ENCODE measurements at regions not wholly inside any gene's neighbourhood (a gene's known extent, or its start where the extent isn't known, plus 50 kb on each side); places are given as distances from the start of the nearest gene placed in this dataset.

DNA sequence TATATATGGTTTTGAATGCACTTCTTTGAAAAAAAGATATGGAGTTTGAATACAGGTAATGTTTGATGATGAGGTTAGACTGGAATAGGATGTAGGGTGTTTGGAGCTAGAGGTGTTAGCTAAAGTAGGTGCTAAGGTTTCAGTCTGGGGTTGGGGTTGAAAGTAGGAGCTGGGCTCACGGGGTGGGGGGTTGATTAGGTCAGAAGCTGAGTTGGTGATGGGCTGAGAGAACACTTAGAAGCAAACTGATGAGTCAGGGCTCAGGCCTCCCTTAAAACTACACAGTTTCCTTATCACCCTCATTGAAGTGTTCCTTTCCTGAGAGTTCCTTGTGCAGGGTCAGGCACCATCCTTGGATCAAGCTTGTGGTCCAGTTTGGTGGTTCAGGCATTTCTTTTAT, 308.8 kb upstream of the ADAMTS16 start:
- DNase-seq: no peak
- 13 to 34% (median 27%) methylated on average over 1 of the region's 1 CpG for WGBS, 3 donors
- Histone ChIP-seq H3K4me3 (no peak overlapping the region), H3K27ac (no peak overlapping the region), H3K4me1 (ENCODE audit: insufficient read depth) (no peaks in the 10 kb centered on the region), H3K27me3 (no peaks in the 10 kb centered on the region), H3K9me3 (no peaks in the 10 kb centered on the region), H3K36me3 (no peaks in the 10 kb centered on the region)
- intact Hi-C loops (cut with DNase I): no loop called here
- no peak for TF ChIP-seq EP300 (IDR thresholded peaks at IDR 0.05)

DNA sequence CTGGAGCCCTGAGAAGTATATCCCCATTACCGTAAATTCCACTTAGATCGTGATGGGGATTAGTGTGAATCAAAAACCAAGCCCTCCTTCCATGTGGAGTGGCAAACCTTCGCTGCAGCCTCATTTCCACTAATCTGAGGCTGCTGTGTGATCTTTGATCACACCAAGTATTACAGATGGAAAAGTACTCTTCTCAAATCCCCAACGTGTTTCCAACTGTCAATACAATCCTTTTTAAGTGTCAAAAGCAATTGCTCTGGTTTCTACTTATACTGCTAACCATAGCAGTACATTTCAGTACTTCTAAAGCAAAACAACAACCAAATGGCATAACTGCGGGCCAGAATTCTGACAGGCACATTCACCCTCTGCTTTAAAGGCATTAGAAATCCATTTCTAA, 307.7 kb upstream of the ADAMTS16 start:
- TF ChIP-seq POLR2A (IDR thresholded peaks at IDR 0.05): no peak
- TF ChIP-seq, protein P1, sequence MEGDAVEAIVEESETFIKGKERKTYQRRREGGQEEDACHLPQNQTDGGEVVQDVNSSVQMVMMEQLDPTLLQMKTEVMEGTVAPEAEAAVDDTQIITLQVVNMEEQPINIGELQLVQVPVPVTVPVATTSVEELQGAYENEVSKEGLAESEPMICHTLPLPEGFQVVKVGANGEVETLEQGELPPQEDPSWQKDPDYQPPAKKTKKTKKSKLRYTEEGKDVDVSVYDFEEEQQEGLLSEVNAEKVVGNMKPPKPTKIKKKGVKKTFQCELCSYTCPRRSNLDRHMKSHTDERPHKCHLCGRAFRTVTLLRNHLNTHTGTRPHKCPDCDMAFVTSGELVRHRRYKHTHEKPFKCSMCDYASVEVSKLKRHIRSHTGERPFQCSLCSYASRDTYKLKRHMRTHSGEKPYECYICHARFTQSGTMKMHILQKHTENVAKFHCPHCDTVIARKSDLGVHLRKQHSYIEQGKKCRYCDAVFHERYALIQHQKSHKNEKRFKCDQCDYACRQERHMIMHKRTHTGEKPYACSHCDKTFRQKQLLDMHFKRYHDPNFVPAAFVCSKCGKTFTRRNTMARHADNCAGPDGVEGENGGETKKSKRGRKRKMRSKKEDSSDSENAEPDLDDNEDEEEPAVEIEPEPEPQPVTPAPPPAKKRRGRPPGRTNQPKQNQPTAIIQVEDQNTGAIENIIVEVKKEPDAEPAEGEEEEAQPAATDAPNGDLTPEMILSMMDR (IDR thresholded peaks at IDR 0.05): no peak
- no peak for TF ChIP-seq EP300 (IDR thresholded peaks at IDR 0.05)
- no peak overlapping the region for H3K27ac ChIP-seq
- H3K4me1 ChIP-seq (ENCODE audit: insufficient read depth): no peaks in the 10 kb centered on the region
- no peaks in the 10 kb centered on the region for H3K36me3 ChIP-seq
- H3K4me3 ChIP-seq: no peak overlapping the region
- H3K27me3 ChIP-seq: no peaks in the 10 kb centered on the region
- intact Hi-C loops (cut with DNase I): no loop called here
- WGBS, 3 donors: 63 to 74% (median 63%) methylated on average over 5 of the region's 5 CpGs
- no peak for DNase-seq
- H3K9me3 ChIP-seq: no peaks in the 10 kb centered on the region

DNA sequence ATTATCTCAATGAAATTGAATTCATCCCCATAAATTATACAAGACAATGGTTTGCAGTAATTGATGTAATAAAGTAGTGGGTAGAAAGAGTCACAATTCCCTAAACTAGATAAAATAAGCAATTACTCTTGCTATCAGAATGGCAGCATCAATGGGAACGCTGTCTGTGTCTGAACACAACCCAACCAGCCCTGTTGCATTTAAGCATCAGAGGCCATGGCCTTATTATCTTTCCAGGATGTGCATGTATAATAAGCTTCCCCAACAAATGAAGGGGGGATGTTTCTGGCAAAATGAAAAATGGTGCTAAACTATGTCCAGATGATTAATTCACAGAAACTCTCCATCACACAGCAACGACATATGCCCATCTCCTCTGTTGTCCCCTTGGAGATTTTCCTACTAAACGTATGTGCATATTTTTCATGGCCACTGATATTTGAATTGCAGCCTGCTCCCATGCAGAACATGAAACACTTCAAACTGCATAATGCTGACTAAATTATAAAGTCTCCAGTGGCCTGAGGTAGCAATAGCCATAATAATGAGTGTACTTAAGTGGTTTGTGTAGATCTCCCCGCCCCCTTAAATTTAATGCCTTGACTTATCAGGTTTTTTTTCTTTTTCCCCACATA, 306.9 kb upstream of the ADAMTS16 start:
- no peaks in the 10 kb centered on the region for H3K36me3 ChIP-seq
- no peaks in the 10 kb centered on the region for H3K9me3 ChIP-seq
- no peak overlapping the region for H3K27ac ChIP-seq
- DNase-seq: no peak
- TF ChIP-seq, protein P1 (IDR thresholded peaks at IDR 0.05): no peak
- TF ChIP-seq EP300 (IDR thresholded peaks at IDR 0.05) (no peak), POLR2A (IDR thresholded peaks at IDR 0.05) (no peak)
- WGBS, 3 donors: 36 to 59% (median 42%) methylated on average over 4 of the region's 4 CpGs
- no peak overlapping the region for H3K4me3 ChIP-seq
- H3K27me3 ChIP-seq: no peaks in the 10 kb centered on the region
- intact Hi-C loops (cut with DNase I): no loop called here
- H3K4me1 ChIP-seq (ENCODE audit: insufficient read depth): no peaks in the 10 kb centered on the region

DNA sequence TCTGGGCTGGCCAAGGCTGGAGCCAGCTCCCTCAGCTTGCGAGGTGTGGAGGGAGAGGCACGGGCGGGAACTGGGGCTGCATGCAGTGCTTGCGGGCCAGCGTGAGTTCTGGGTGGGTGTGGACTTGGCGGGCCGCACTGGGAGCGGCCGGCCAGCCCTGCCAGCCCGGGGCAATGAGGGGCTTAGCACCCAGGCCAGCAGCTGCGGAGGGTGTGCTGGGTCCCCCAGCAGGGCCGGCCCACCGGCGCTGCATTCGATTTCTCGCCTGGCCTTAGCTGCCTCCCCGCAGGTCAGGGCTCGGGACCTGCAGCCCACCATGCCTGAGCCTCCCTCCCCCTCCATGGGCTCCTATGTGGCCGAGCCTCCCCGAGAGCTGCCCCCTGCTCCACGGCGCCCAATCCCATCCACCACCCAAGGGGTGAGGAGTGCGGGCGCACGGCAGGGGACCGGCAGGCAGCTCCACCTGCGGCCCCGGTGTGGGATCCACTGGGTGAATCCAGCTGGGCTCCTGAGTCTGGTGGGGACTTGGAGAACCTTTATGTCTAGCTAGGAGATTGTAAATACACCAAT, 302.6 kb upstream of the ADAMTS16 start:
- no peak for TF ChIP-seq POLR2A (IDR thresholded peaks at IDR 0.05)
- Histone ChIP-seq H3K4me1 (ENCODE audit: insufficient read depth) (no peaks in the 10 kb centered on the region), H3K27me3 (peaks cover 2% of the 10 kb centered on the region), H3K9me3 (no peaks in the 10 kb centered on the region), H3K27ac (no peak overlapping the region), H3K4me3 (no peak overlapping the region), H3K36me3 (no peaks in the 10 kb centered on the region)
- 93 to 97% (median 94%) methylated on average over 24 to 28 of the region's 28 CpGs for WGBS, 3 donors
- intact Hi-C loops (cut with DNase I): no loop called here
- DNase-seq: no peak

DNA sequence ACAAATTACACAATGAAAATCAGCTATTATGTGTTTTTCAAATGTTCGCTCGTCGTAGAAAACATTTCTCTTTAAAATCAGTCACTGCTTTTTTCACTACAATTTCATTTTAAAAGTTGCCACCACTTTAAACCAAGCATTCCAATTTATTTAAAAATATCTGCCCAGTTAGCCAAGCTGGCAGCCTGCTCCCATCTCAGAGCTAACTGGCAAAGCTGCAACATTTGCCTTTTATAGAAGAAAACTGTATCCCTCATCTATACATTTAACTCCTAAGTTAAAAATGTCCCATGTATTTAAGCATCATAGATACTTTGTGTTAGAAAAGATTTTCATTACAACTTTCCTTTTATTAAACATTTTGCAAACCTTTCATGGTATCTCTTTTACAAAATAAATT, 294.9 kb upstream of the ADAMTS16 start:
- H3K9me3 ChIP-seq: no peaks in the 10 kb centered on the region
- no peak overlapping the region for H3K4me3 ChIP-seq
- intact Hi-C loops (cut with DNase I): no loop called here
- TF ChIP-seq POLR2A (IDR thresholded peaks at IDR 0.05) (no peak), EP300 (IDR thresholded peaks at IDR 0.05) (no peak)
- TF ChIP-seq, protein P1 (IDR thresholded peaks at IDR 0.05): no peak
- no peaks in the 10 kb centered on the region for H3K36me3 ChIP-seq
- DNase-seq: no peak
- H3K27me3 ChIP-seq: no peaks in the 10 kb centered on the region
- no peak overlapping the region for H3K27ac ChIP-seq
- 83 to 87% (median 83%) methylated on average over 3 of the region's 3 CpGs for WGBS, 3 donors
- H3K4me1 ChIP-seq (ENCODE audit: insufficient read depth): no peaks in the 10 kb centered on the region

Measured in ovary (tissue), 7 donors.